PC-9 (cell line): ENCODE measurements at regions not wholly inside any gene's neighbourhood (a gene's known extent, or its start where the extent isn't known, plus 50 kb on each side); places are given as distances from the start of the nearest gene placed in this dataset.

Experiments used
- BruUV-seq: library from RNA; stranded (reverse); fragments of 400-500 nt; replicated peaks from 2 replicates; lab custom pipeline; 2021; lab: Mats Ljungman, UMichigan
- CTCF ChIA-PET: fragments of 300-600 bp; sonication (Branson Sonifier 250); formaldehyde crosslinking; loops from one replicate; lab custom pipeline; 2022; ENCODE audit warnings: antibody characterized with exemption; lab: Charles Lee
- POLR2A ChIA-PET: fragments of 300-600 bp; sonication (Branson Sonifier 250); formaldehyde crosslinking; loops from one replicate; lab custom pipeline; 2022; ENCODE audit warnings: antibody characterized with exemption; ENCODE audit not compliant: unreplicated experiment; lab: Charles Lee
- DNase-seq, 2 experiments: peaks; one replicate each; pipeline versions ENCODE4 v3.0.0 to v3.0.0-alpha.2; 2015 to 2022; ENCODE audit warnings: mixed read lengths in 1 of 2
- H2AFZ ChIP-seq: fragments of 200-600 bp; sonication (generic); 2 replicates; pipeline ENCODE4 v1.8.1; 2017; ENCODE audit warnings: antibody characterized with exemption
- H3F3A ChIP-seq: fragments of 200-600 bp; sonication (generic); 2 replicates; pipeline ENCODE4 v1.8.1; 2017; ENCODE audit warnings: antibody characterized with exemption, mild to moderate bottlenecking, low read depth; ENCODE audit not compliant: insufficient read depth
- H3K27ac ChIP-seq: fragments of 200-600 bp; sonication (generic); 2 replicates; pipeline ENCODE4 v1.6.1; 2016; ENCODE audit warnings: mixed run types
- H3K27me3 ChIP-seq: fragments of 200-600 bp; sonication (generic); 2 replicates; pipeline ENCODE4 v1.6.1; 2016; ENCODE audit warnings: low read depth, mixed run types; ENCODE audit not compliant: insufficient read depth
- H3K36me3 ChIP-seq: fragments of 200-600 bp; sonication (generic); 2 replicates; pipeline ENCODE4 v1.6.1; 2016; ENCODE audit warnings: low read depth, mixed run types
- H3K4me1 ChIP-seq: fragments of 200-600 bp; sonication (generic); replicated peaks from 2 replicates; pipeline ENCODE4 v1.6.1; 2016; ENCODE audit warnings: mixed run types; ENCODE audit not compliant: insufficient read depth
- H3K4me2 ChIP-seq: fragments of 200-600 bp; sonication (generic); 2 replicates; pipeline ENCODE4 v1.6.1; 2017; ENCODE audit warnings: mixed run types
- H3K4me3 ChIP-seq: fragments of 200-600 bp; sonication (generic); 2 replicates; pipeline ENCODE4 v1.6.1; 2016; ENCODE audit warnings: mixed run types
- H3K79me2 ChIP-seq: fragments of 200-600 bp; sonication (generic); 2 replicates; pipeline ENCODE4 v1.6.1; 2017; ENCODE audit warnings: low read depth, mixed run types
- H3K9me2 ChIP-seq: fragments of 200-600 bp; sonication (generic); 2 replicates; pipeline ENCODE4 v1.8.1; 2017; ENCODE audit warnings: mild to moderate bottlenecking; ENCODE audit not compliant: insufficient read depth
- H3K9me3 ChIP-seq: fragments of 200-600 bp; sonication (generic); 2 replicates; pipeline ENCODE4 v1.8.1; 2016; ENCODE audit warnings: low read depth; ENCODE audit not compliant: insufficient read depth
- H4K20me1 ChIP-seq: fragments of 200-600 bp; sonication (generic); 2 replicates; pipeline ENCODE4 v1.8.1; 2017; ENCODE audit not compliant: insufficient read depth
- CTCF ChIP-seq: fragments of 200-600 bp; sonication (generic); conservative IDR thresholded peaks from 2 replicates; pipeline ENCODE4 v1.6.1; 2017; ENCODE audit warnings: mixed run types, antibody characterized with exemption, mild to moderate bottlenecking, moderate library complexity
- EZH2 ChIP-seq: fragments of 200-600 bp; sonication (generic); IDR thresholded peaks from 2 replicates; pipeline ENCODE4 v1.8.0; 2017; ENCODE audit warnings: antibody characterized with exemption, low read depth
- intact Hi-C: fragments of 100-400 bp; cut with micrococcal nuclease; formaldehyde crosslinking; loops from one replicate; pipeline ENCODE4 v1.10.0; 2022; ENCODE audit not compliant: unreplicated experiment

- POLR2A ChIA-PET, result no interaction called here
- no TSS peak for BruUV-seq
- DNase-seq, result no peak
- Histone ChIP-seq H2AFZ (no peak overlapping the region), H3K27ac (no peak overlapping the region), H3K4me3 (no peak overlapping the region), H3K9me3 (no peaks in the 10 kb centered on the region), H3K79me2 (no peaks in the 10 kb centered on the region), H3K4me1 (no peaks in the 10 kb centered on the region), H4K20me1 (no peaks in the 10 kb centered on the region), H3F3A (no peaks in the 10 kb centered on the region), H3K27me3 (no peaks in the 10 kb centered on the region), H3K4me2 (no peak overlapping the region), H3K9me2 (no peaks in the 10 kb centered on the region), H3K36me3 (no peaks in the 10 kb centered on the region)
- TF ChIP-seq CTCF, result no peak
- no peak for TF ChIP-seq EZH2
- CTCF ChIA-PET, result no interaction called here
- intact Hi-C loops, result no loop called here
These were observed 2056.4 kb downstream of the PCDH7 start for GRCh38 chr4:32776435-32777203.

- no peak for DNase-seq
- H3K79me2 ChIP-seq, result no peaks in the 10 kb centered on the region
- CTCF ChIA-PET, result no interaction called here
- H3K27me3 ChIP-seq, result no peaks in the 10 kb centered on the region
- H3K27ac ChIP-seq, result no peak overlapping the region
- POLR2A ChIA-PET, result no interaction called here
- H3K9me2 ChIP-seq, result no peaks in the 10 kb centered on the region
- H2AFZ ChIP-seq, result no peak overlapping the region
- BruUV-seq, result no TSS peak
- no peaks in the 10 kb centered on the region for H3K36me3 ChIP-seq
- no peak overlapping the region for H3K4me2 ChIP-seq
- intact Hi-C loops, result no loop called here
- no peaks in the 10 kb centered on the region for H4K20me1 ChIP-seq
- H3K4me3 ChIP-seq, result no peak overlapping the region
- no peaks in the 10 kb centered on the region for H3K4me1 ChIP-seq
- TF ChIP-seq EZH2 (no peak), CTCF (no peak)
- H3F3A ChIP-seq, result no peaks in the 10 kb centered on the region
- no peaks in the 10 kb centered on the region for H3K9me3 ChIP-seq
These were observed 2057.9 kb downstream of the PCDH7 start for GRCh38 chr4:32778025-32778424.

- H3K79me2 ChIP-seq, result no peaks in the 10 kb centered on the region
- H3K4me1 ChIP-seq, result no peaks in the 10 kb centered on the region
- H3K4me3 ChIP-seq, result no peak overlapping the region
- CTCF ChIA-PET, result no interaction called here
- H3K4me2 ChIP-seq, result no peak overlapping the region
- no peaks in the 10 kb centered on the region for H4K20me1 ChIP-seq
- DNase-seq, result no peak
- POLR2A ChIA-PET, result no interaction called here
- no peaks in the 10 kb centered on the region for H3K36me3 ChIP-seq
- H2AFZ ChIP-seq, result no peak overlapping the region; the same call in 1 of the 2 replicates
- TF ChIP-seq EZH2 (no peak), CTCF (no peak)
- H3K9me3 ChIP-seq, result no peaks in the 10 kb centered on the region
- BruUV-seq, result no TSS peak
- intact Hi-C loops, result no loop called here
- H3F3A ChIP-seq, result no peaks in the 10 kb centered on the region
- no peaks in the 10 kb centered on the region for H3K9me2 ChIP-seq
- H3K27ac ChIP-seq, result no peak overlapping the region
- H3K27me3 ChIP-seq, result no peaks in the 10 kb centered on the region
These were observed 2058.8 kb downstream of the PCDH7 start for GRCh38 chr4:32778938-32779337.
